DMS 273 (cell line): ENCODE measurements at regions not wholly inside any gene's neighbourhood (a gene's known extent, or its start where the extent isn't known, plus 50 kb on each side); places are given as distances from the start of the nearest gene placed in this dataset.
"Not testable (repeated sequence)": the region's sequence is repeated elsewhere in the genome, so short reads cannot be mapped to it uniquely, and the experiment has no call there.

ENCODE experiments used
- DNase-seq: peaks from one replicate; lab custom pipeline; 2025; ENCODE audit not compliant: unreplicated experiment; lab: John Stamatoyannopoulos, UW

DNA sequence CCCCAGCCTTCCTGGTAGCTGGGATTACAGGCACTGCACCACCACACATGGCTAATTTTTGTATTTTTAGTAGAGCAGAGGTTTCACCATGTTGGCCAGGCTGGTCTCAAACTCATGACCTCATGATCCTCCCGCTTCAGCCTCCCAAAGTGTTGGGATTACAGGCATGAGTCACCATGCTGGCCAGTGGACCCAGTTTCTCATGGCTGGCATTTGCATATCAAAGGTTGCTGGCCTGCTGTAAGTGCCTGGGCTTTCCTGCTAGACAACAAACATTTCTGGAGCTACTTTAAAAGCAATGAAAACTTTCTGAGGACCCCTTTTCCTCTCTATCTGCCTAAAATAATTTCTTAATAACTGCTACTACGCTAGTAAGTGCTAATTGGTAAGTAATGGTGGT lies 228.2 kb downstream of the PCDH10 start:
- no peak for DNase-seq

GRCh38 chr4:133372699-133373098 lies 223.6 kb downstream of the PCDH10 start:
- no peak for DNase-seq

DNA sequence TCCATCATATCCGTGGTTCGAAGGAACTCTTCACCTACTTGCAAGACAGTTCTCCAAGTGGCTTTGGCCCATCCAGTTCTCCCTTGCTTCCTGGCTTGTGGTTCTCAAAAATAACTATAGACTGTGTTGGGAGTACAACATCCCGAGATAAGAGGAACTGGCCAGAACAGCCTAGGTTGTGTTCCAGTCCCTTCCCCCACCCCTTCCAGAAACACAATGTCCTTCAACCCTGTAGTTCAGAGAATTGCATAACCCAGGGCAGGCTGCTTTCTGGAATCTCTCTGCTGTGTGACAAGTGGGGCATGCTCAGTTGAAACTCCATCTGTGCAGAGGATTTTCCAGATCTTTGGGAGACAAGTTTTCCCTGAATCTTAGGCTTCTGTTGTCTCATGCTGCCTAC lies 206.5 kb downstream of the PCDH10 start:
- DNase-seq = no peak

- DNase-seq = no peak
Observed at GRCh38 chr4:133347409-133347808, 198.3 kb downstream of the PCDH10 start.

- no peak for DNase-seq
Observed at GRCh38 chr4:133324491-133324890, 175.4 kb downstream of the PCDH10 start.

GRCh38 chr4:133323670-133324069 lies 174.6 kb downstream of the PCDH10 start:
- DNase-seq = no peak

DNA sequence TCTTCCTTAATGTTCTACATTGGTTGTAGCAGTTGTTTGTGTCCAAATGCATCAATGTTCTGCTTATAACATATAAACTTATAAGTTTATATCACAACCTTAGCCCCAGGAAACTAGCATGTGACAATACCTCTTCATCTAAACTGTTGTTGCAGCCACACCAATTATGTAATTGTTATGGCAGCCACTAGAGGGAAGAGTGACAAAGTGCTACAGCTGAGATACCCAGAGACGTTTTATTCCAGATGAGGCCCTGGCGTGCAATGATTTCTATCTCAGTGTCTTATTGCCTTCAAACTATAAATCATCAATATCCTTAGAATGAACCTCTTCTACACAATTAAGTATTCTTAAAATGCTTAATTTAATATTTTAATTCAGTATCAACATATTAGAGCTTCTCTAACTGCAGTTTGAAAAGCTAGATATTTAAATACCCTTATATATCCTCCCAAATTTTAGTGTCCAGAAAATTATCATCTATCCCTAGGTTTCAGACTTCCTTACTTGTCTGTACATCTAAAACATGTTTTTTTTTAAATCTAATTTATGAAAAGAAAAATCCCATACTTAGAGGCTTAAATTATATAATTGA lies 171.6 kb downstream of the PCDH10 start:
- DNase-seq = peak; percentile 43

DNA sequence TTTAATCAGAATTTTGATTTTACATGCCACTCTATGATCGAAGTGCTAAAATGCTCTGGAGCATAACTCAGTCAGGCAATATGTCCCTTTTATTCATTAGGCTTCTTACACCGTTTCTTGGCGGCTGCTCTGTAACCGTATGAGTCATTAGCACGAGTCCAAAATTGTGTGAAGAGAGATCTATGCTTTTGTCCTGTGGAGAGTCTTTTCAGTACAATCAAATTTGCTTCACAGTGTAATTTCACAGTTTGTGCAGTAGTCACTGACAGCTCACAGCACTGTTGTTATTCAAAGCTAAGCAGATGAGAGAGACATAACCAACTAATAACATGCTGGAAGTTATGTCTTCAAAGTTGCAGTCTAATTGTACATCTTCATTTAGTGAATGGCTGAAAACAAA lies 167.8 kb downstream of the PCDH10 start:
- peak; percentile 1 for DNase-seq

- no peak for DNase-seq
Observed at GRCh38 chr4:133314991-133315390, 165.9 kb downstream of the PCDH10 start.

- no peak for DNase-seq
Observed at GRCh38 chr4:133287396-133287795, 138.3 kb downstream of the PCDH10 start.

DNA sequence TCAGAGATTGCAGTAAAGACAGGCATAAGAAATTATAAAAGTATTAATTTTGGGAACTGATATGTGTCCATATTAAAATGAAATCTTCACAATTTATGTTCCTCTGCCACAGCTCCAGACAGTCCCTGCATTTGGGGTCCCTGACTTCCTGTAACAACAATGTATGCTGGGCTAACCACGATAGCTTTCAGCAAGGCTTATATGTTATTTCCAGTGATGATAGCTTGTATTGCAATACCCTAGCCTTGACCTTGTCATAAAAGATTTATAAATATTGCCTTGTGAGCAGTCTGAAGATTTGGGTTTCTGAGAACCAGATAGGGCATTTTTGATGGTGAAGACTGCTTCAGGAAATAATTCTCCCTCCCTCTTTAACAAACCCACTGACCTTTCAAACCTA lies 129.5 kb downstream of the PCDH10 start:
- DNase-seq = no peak

GRCh38 chr4:133277940-133278339 lies 128.8 kb downstream of the PCDH10 start:
- DNase-seq = not testable (repeated sequence)

DNA sequence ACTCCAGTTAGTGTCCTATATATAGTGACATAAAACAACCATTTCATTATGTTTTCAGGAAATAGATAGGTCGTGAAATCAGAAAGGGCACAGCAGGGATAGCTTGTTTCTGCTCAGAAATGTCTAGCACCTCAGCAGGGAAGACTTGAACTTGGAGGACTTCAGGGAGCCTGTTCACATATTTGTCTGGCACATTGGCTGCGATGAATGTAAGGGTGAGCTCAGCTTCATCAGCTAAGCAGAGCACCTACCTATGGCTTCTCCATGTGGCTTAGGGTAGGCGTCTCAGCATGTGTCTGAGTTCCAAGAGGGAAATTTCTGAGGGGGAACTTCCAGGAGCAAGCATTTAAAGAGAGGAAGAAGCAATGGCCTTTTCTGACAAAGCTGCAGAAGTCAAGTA lies 126.2 kb downstream of the PCDH10 start:
- no peak for DNase-seq

DNA sequence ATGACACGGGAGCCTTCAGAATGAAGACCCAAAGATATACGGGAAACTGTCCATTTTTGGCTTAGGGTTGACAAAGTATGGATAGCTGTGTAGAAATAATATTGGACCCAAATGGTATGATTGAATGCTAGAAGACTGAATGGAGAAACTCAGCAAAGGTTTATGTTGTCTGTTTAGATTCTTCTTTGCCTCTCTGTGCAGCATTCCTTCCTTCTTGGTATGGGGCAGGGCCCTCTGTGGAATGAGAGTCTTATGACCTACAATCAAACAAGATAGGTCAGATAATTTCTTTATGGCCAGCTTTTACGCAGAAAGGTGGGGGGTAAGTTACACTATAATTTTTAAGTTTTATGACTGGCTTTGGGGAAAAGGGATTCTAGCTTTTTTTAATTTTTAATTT lies 124.3 kb downstream of the PCDH10 start:
- no peak for DNase-seq

GRCh38 chr4:133270021-133270570 lies 121.0 kb downstream of the PCDH10 start:
- DNase-seq = no peak

DNA sequence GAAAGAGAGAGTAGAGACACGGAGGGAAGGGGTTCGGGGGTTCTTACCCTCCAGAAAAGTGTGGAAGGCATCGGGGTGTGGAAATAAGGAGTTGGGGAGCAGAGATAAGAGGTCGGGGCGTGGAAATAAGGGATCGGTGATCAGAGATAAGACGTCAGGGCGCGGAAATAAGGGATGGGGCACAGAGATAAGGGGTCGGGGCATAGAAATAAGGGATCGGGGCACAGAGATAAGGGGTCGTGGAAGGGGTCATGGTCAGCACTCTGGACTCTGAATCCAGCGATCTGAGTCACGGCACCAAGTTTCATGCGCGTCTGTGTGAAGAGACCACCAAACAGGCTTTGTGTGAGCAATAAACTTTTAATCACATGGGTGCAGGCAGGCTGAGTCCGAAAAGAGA lies 119.1 kb downstream of the PCDH10 start:
- no peak for DNase-seq

- DNase-seq = not testable (repeated sequence)
Observed at GRCh38 chr4:133267506-133267905, 118.4 kb downstream of the PCDH10 start.

DNA sequence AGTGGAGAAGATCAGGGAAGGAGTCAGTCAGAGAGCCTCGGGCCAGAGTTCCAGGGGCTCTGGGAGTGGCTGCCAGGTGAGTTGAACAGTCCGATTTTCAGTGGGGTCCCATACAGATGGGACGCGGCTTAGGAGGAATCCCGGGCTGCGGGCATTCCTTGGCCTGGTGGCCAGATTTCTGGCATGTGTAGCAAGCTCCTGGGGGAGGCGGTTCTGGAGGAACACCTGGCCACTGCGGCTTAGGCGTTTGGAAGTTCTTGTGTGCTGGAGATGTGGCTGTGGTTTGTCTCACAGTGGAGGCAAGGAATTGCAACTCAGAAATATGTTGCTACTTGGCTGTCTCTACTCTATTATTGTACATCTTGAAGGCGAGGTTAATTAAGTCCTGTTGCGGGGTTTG lies 117.9 kb downstream of the PCDH10 start:
- not testable (repeated sequence) for DNase-seq

DNA sequence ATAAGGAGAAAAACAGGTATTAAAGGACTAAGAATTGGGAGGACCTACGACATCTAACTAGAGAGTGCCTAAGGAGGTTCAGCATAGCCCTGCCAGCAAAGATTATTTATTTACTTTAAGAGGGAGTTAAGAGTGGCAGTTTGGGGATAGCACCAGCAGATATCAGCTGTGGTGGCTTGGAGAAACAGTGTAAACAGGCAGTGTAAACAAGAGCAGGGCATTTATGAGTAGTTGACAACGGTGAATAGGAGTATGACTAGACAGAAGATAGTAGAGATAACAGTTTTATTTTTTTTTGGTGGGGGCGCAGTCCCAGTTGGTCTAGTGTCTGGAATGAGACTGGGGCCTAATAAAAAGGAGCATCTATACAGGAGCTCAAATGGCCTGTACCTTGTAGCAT lies 115.2 kb downstream of the PCDH10 start:
- DNase-seq = not testable (repeated sequence)

- DNase-seq = no peak
Observed at GRCh38 chr4:133263104-133263503, 114.0 kb downstream of the PCDH10 start.

- DNase-seq = no peak
Observed at GRCh38 chr4:133247861-133248260, 98.8 kb downstream of the PCDH10 start.

DNA sequence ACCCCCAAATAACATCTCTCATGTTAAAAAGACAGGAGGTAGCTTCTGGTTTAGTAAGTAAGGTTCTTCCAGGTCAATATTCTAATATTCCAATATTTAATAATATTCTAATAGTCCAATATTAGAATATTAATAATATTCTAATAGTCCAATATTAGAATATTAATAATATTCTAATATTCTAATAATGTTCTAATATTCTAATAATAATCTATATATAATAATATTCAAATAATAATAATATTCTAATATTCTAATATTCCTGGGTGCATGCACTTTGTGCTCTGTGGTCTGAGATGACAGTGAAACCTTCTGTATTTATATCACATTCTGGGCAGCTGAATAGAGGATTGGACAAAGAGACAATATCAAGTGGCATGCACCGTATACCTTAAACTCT lies 96.1 kb downstream of the PCDH10 start:
- no peak for DNase-seq
